CD8-positive, alpha-beta memory T cell (primary cell): ENCODE measurements at regions not wholly inside any gene's neighbourhood (a gene's known extent, or its start where the extent isn't known, plus 50 kb on each side); places are given as distances from the start of the nearest gene placed in this dataset.

Experiments
- CTCF ChIA-PET: fragments of 350-600 bp; sonication (Branson Sonifier 250); formaldehyde crosslinking; loops from one replicate; lab custom pipeline; 2021; ENCODE audit warnings: antibody characterized with exemption; lab: Charles Lee
- POLR2A ChIA-PET: fragments of 350-600 bp; sonication (Branson Sonifier 250); formaldehyde crosslinking; loops from one replicate; lab custom pipeline; 2021; ENCODE audit warnings: antibody characterized with exemption; lab: Charles Lee
- DNase-seq, 5 donors: peaks; one replicate each; pipeline versions ENCODE4 v3.0.0 to v3.0.0-alpha.2; 2020 to 2022; ENCODE audit warnings: mixed read lengths in 1 of 5
- H3K27ac ChIP-seq: one replicate; pipeline ENCODE4 v1.7.0; 2013; ENCODE audit warnings: low read depth, mild to moderate bottlenecking, low read length, moderate library complexity
- H3K27me3 ChIP-seq: 2 replicates; pipeline ENCODE4 v1.7.0; 2013; ENCODE audit warnings: low read length, mild to moderate bottlenecking; ENCODE audit not compliant: insufficient read depth, poor library complexity, severe bottlenecking
- H3K36me3 ChIP-seq: 2 replicates; pipeline ENCODE4 v1.7.0; 2013; ENCODE audit warnings: mild to moderate bottlenecking, low read length, moderate library complexity; ENCODE audit not compliant: insufficient read depth
- H3K4me1 ChIP-seq: 2 replicates; pipeline ENCODE4 v1.7.0; 2013; ENCODE audit warnings: mild to moderate bottlenecking, low read length, moderate library complexity; ENCODE audit not compliant: insufficient read depth
- H3K4me3 ChIP-seq: 2 replicates; pipeline ENCODE4 v1.7.0; 2013; ENCODE audit warnings: mild to moderate bottlenecking, low read length
- H3K9me3 ChIP-seq: 2 replicates; pipeline ENCODE4 v1.7.0; 2013; ENCODE audit warnings: mild to moderate bottlenecking, low read length
- H3K27ac Mint-ChIP-seq, 8 donors: one replicate each; pipeline ENCODE4 v1.8.0; 2020 to 2021; ENCODE audit warnings: mixed read lengths in 8 of 8, mild to moderate bottlenecking in 6 of 8, inconsistent platforms in 3 of 8, moderate library complexity in 3 of 8
- H3K27me3 Mint-ChIP-seq, 2 donors: one replicate each; pipeline ENCODE4 v1.8.0; 2020 to 2021; ENCODE audit warnings: mixed read lengths in 2 of 2, mild to moderate bottlenecking in 1 of 2, moderate library complexity in 1 of 2
- H3K36me3 Mint-ChIP-seq, 3 donors: one replicate each; pipeline ENCODE4 v1.8.0; 2020 to 2021; ENCODE audit warnings: mixed read lengths in 3 of 3, inconsistent platforms in 1 of 3, mild to moderate bottlenecking in 1 of 3
- H3K4me1 Mint-ChIP-seq, 3 donors: one replicate each; pipeline ENCODE4 v1.8.0; 2020 to 2021; ENCODE audit warnings: mixed read lengths in 3 of 3, inconsistent platforms in 1 of 3, mild to moderate bottlenecking in 1 of 3
- H3K4me3 Mint-ChIP-seq, 7 donors: one replicate each; pipeline ENCODE4 v1.8.0; 2020 to 2021; ENCODE audit warnings: mixed read lengths in 7 of 7, mild to moderate bottlenecking in 6 of 7, moderate library complexity in 4 of 7, inconsistent platforms in 2 of 7
- H3K9me3 Mint-ChIP-seq, 5 donors: one replicate each; pipeline ENCODE4 v1.8.0; 2020 to 2022; ENCODE audit warnings: mixed read lengths in 5 of 5, mild to moderate bottlenecking in 3 of 5, moderate library complexity in 2 of 5, inconsistent platforms in 1 of 5

GRCh38 chr2:15797231-15797938 is 143.0 kb upstream of the MYCN start:
- DNase-seq: no peak
- H3K9me3 Mint-ChIP-seq: peaks cover 0 to 6% (median 0%) of the 10 kb centered on the region in 5 donors
- POLR2A ChIA-PET: no interaction called here
- no peaks in the 10 kb centered on the region for H3K27me3 ChIP-seq
- H3K9me3 ChIP-seq: no peaks in the 10 kb centered on the region
- no peaks in the 10 kb centered on the region for H3K4me1 Mint-ChIP-seq
- H3K36me3 ChIP-seq: no peaks in the 10 kb centered on the region
- no peak overlapping the region for H3K27ac ChIP-seq
- CTCF ChIA-PET: no interaction called here
- no peak overlapping the region for H3K27ac Mint-ChIP-seq
- peaks cover 1 to 12% of the 10 kb centered on the region in 2 donors for H3K27me3 Mint-ChIP-seq
- no peaks in the 10 kb centered on the region for H3K4me1 ChIP-seq
- H3K36me3 Mint-ChIP-seq: no peaks in the 10 kb centered on the region
- H3K4me3 ChIP-seq: no peak overlapping the region
- H3K4me3 Mint-ChIP-seq: no peak overlapping the region

GRCh38 chr2:15797939-15798281 is 142.4 kb upstream of the MYCN start:
- Histone ChIP-seq H3K27me3 (no peaks in the 10 kb centered on the region), H3K9me3 (no peaks in the 10 kb centered on the region), H3K36me3 (no peaks in the 10 kb centered on the region), H3K4me3 (no peak overlapping the region), H3K27ac (no peak overlapping the region), H3K4me1 (no peaks in the 10 kb centered on the region)
- POLR2A ChIA-PET: no interaction called here
- CTCF ChIA-PET: no interaction called here
- H3K27me3 Mint-ChIP-seq: peaks cover 1 to 12% of the 10 kb centered on the region in 2 donors
- H3K4me3 Mint-ChIP-seq: no peak overlapping the region
- no peaks in the 10 kb centered on the region for H3K4me1 Mint-ChIP-seq
- no peak for DNase-seq
- H3K27ac Mint-ChIP-seq: no peak overlapping the region
- peaks cover 0 to 6% (median 0%) of the 10 kb centered on the region in 5 donors for H3K9me3 Mint-ChIP-seq
- H3K36me3 Mint-ChIP-seq: no peaks in the 10 kb centered on the region

GRCh38 chr2:15798701-15799431 is 141.5 kb upstream of the MYCN start:
- Mint-ChIP-seq H3K4me1 (no peaks in the 10 kb centered on the region), H3K4me3 (no peak overlapping the region), H3K27ac (no peak overlapping the region), H3K9me3 (peaks cover 0 to 6% (median 0%) of the 10 kb centered on the region in 5 donors), H3K36me3 (no peaks in the 10 kb centered on the region), H3K27me3 (peaks cover 1 to 12% of the 10 kb centered on the region in 2 donors)
- Histone ChIP-seq H3K27ac (no peak overlapping the region), H3K36me3 (no peaks in the 10 kb centered on the region), H3K9me3 (no peaks in the 10 kb centered on the region), H3K27me3 (no peaks in the 10 kb centered on the region), H3K4me1 (no peaks in the 10 kb centered on the region), H3K4me3 (no peak overlapping the region)
- POLR2A ChIA-PET: no interaction called here
- no peak for DNase-seq
- CTCF ChIA-PET: no interaction called here

GRCh38 chr2:15799432-15799827 is 140.9 kb upstream of the MYCN start:
- ChIA-PET POLR2A (no interaction called here), CTCF (no interaction called here)
- Mint-ChIP-seq H3K27me3 (peaks cover 1 to 12% of the 10 kb centered on the region in 2 donors), H3K27ac (no peak overlapping the region), H3K4me3 (no peak overlapping the region), H3K9me3 (peaks cover 0 to 6% (median 0%) of the 10 kb centered on the region in 5 donors), H3K4me1 (no peaks in the 10 kb centered on the region), H3K36me3 (no peaks in the 10 kb centered on the region)
- no peak overlapping the region for H3K27ac ChIP-seq
- no peaks in the 10 kb centered on the region for H3K4me1 ChIP-seq
- no peak overlapping the region for H3K4me3 ChIP-seq
- no peak for DNase-seq
- H3K27me3 ChIP-seq: no peaks in the 10 kb centered on the region
- H3K9me3 ChIP-seq: no peaks in the 10 kb centered on the region
- no peaks in the 10 kb centered on the region for H3K36me3 ChIP-seq

- H3K27ac ChIP-seq: no peak overlapping the region
- no peaks in the 10 kb centered on the region for H3K36me3 ChIP-seq
- ChIA-PET CTCF (no interaction called here), POLR2A (no interaction called here)
- H3K27ac Mint-ChIP-seq: no peak overlapping the region
- no peak overlapping the region for H3K4me3 Mint-ChIP-seq
- H3K9me3 ChIP-seq: no peaks in the 10 kb centered on the region
- peaks cover 0 to 6% (median 0%) of the 10 kb centered on the region in 5 donors for H3K9me3 Mint-ChIP-seq
- DNase-seq: no peak
- H3K27me3 ChIP-seq: no peaks in the 10 kb centered on the region
- no peaks in the 10 kb centered on the region for H3K4me1 ChIP-seq
- no peaks in the 10 kb centered on the region for H3K36me3 Mint-ChIP-seq
- no peak overlapping the region for H3K4me3 ChIP-seq
- peaks cover 1 to 12% of the 10 kb centered on the region in 2 donors for H3K27me3 Mint-ChIP-seq
- no peaks in the 10 kb centered on the region for H3K4me1 Mint-ChIP-seq
These were observed 139.6 kb upstream of the MYCN start for GRCh38 chr2:15800495-15801329.

GRCh38 chr2:15801439-15801838 is 138.9 kb upstream of the MYCN start:
- peaks cover 1 to 6% of the 10 kb centered on the region in 2 donors for H3K27me3 Mint-ChIP-seq
- no peaks in the 10 kb centered on the region for H3K36me3 Mint-ChIP-seq
- no peaks in the 10 kb centered on the region for H3K9me3 ChIP-seq
- no peaks in the 10 kb centered on the region for H3K4me1 ChIP-seq
- H3K27ac ChIP-seq: no peak overlapping the region
- H3K9me3 Mint-ChIP-seq: peaks cover 0 to 8% (median 0%) of the 10 kb centered on the region in 5 donors
- H3K4me1 Mint-ChIP-seq: no peaks in the 10 kb centered on the region
- ChIA-PET CTCF (no interaction called here), POLR2A (no interaction called here)
- no peak overlapping the region for H3K27ac Mint-ChIP-seq
- H3K4me3 ChIP-seq: no peak overlapping the region
- no peaks in the 10 kb centered on the region for H3K27me3 ChIP-seq
- H3K36me3 ChIP-seq: no peaks in the 10 kb centered on the region
- H3K4me3 Mint-ChIP-seq: no peak overlapping the region
- DNase-seq: no peak

- peaks cover 0 to 8% (median 0%) of the 10 kb centered on the region in 5 donors for H3K9me3 Mint-ChIP-seq
- peaks cover 1 to 3% of the 10 kb centered on the region in 2 donors for H3K27me3 Mint-ChIP-seq
- H3K4me3 ChIP-seq: no peak overlapping the region
- H3K4me1 Mint-ChIP-seq: no peaks in the 10 kb centered on the region
- no peak overlapping the region for H3K27ac ChIP-seq
- no peaks in the 10 kb centered on the region for H3K36me3 ChIP-seq
- H3K27ac Mint-ChIP-seq: no peak overlapping the region
- no peaks in the 10 kb centered on the region for H3K9me3 ChIP-seq
- no peak for DNase-seq
- H3K36me3 Mint-ChIP-seq: no peaks in the 10 kb centered on the region
- H3K4me1 ChIP-seq: no peaks in the 10 kb centered on the region
- no peak overlapping the region for H3K4me3 Mint-ChIP-seq
- CTCF ChIA-PET: no interaction called here
- no peaks in the 10 kb centered on the region for H3K27me3 ChIP-seq
- POLR2A ChIA-PET: no interaction called here
These were observed 138.4 kb upstream of the MYCN start for GRCh38 chr2:15801904-15802303.
